Progenitor cell of endocrine pancreas (in vitro differentiated cells): ENCODE measurements at regions not wholly inside any gene's neighbourhood (a gene's known extent, or its start where the extent isn't known, plus 50 kb on each side); places are given as distances from the start of the nearest gene placed in this dataset.

Experiments used
- DNase-seq: peaks from one replicate; pipeline ENCODE4 v3.0.0; 2021; ENCODE audit warnings: low spot score; ENCODE audit not compliant: unreplicated experiment
- H3K27ac Mint-ChIP-seq: 2 replicates; pipeline ENCODE4 v1.8.0; 2021; ENCODE audit warnings: mild to moderate bottlenecking, moderate library complexity, mixed read lengths
- H3K27me3 Mint-ChIP-seq: 2 replicates; pipeline ENCODE4 v1.8.0; 2021; ENCODE audit warnings: mixed read lengths
- H3K36me3 Mint-ChIP-seq: 2 replicates; pipeline ENCODE4 v1.8.0; 2022; ENCODE audit warnings: mixed read lengths; ENCODE audit not compliant: insufficient read depth
- H3K4me1 Mint-ChIP-seq: 2 replicates; pipeline ENCODE4 v1.8.0; 2021; ENCODE audit warnings: low read depth, mixed read lengths
- H3K4me3 Mint-ChIP-seq: 2 replicates; pipeline ENCODE4 v1.8.0; 2021; ENCODE audit warnings: low read depth, mild to moderate bottlenecking, moderate library complexity, mixed read lengths
- H3K9me3 Mint-ChIP-seq: 2 replicates; pipeline ENCODE4 v1.8.0; 2021; ENCODE audit warnings: low read depth, mixed read lengths
- CTCF ChIP-seq: fragments of 200-600 bp; sonication (generic); IDR thresholded peaks from one replicate; pipeline ENCODE4 v1.5.0; 2021; ENCODE audit warnings: antibody characterized with exemption, mild to moderate bottlenecking; ENCODE audit not compliant: unreplicated experiment

DNA sequence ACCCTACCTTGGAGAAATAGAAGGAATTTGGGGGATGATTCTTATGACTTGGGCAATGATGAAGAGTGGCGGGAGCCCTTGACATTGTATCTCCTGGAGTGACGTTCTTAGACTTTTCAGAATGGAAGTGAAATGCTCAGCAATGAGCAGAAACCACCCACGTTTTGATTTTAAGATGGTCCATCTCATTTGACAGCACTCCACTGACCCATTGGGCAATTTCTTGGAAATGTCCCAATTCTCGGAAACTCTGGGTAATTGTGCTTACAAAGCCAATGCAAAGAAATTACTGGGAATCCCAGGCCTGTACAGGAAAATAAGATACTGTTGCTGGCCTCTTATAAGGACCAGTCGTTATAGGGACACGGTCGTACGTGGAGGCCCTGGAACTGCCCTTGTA, 170.0 kb upstream of the COPS8 start:
- Mint-ChIP-seq H3K9me3 (no peaks in the 10 kb centered on the region), H3K27me3 (peaks cover 74% of the 10 kb centered on the region), H3K36me3 (no peaks in the 10 kb centered on the region), H3K4me3 (no peak overlapping the region), H3K27ac (no peak overlapping the region), H3K4me1 (no peaks in the 10 kb centered on the region)
- no peak for DNase-seq
- TF ChIP-seq CTCF = no peak

- Mint-ChIP-seq H3K4me1 (no peaks in the 10 kb centered on the region), H3K9me3 (no peaks in the 10 kb centered on the region), H3K27me3 (peaks cover 74% of the 10 kb centered on the region), H3K27ac (no peak overlapping the region), H3K4me3 (no peak overlapping the region), H3K36me3 (no peaks in the 10 kb centered on the region)
- DNase-seq = no peak
- no peak for TF ChIP-seq CTCF
These were observed 169.5 kb upstream of the COPS8 start for GRCh38 chr2:236916181-236916580.

DNA sequence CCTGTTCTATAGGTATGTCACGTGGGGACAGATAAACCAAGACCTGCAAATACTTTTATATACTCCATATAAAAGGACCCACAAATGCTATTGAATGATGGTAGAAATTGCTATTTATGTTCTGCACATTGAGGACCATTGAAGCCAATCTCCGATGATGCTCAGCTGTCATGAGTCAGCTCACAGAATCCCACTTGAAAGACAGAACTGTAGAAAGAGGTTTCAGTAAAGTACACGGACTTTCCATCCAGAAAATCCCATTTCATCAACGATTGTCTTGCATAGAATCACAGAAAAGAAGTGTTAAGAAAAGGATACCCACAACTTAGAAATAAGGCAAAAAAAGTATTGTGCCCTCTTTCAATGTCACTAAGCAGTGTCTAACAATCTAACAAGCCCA, 169.0 kb upstream of the COPS8 start:
- DNase-seq = no peak
- Mint-ChIP-seq H3K27ac (no peak overlapping the region), H3K4me3 (no peak overlapping the region), H3K36me3 (no peaks in the 10 kb centered on the region), H3K27me3 (peaks cover 73% of the 10 kb centered on the region), H3K4me1 (no peaks in the 10 kb centered on the region), H3K9me3 (no peaks in the 10 kb centered on the region)
- TF ChIP-seq CTCF = no peak

DNA sequence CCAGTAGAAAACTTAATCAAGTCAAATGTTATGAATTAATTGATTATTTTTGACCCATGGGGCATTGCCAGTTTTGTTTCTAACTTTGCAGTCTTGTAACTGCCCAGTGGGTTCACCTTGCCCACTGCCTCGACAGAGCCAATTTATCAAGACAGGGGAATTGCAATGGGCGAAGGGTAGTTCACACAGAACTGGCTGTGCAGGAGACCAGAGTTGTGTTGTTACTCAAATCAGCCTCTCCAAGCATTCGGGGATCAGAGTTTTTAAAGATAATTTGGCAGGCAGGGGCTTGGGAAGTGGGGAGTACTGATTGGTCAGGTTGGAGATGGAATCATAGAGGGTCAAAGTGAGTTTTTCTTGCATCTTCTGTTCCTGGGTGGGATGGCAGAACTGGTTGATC, 168.5 kb upstream of the COPS8 start:
- Mint-ChIP-seq H3K4me3 (no peak overlapping the region), H3K4me1 (no peaks in the 10 kb centered on the region), H3K36me3 (no peaks in the 10 kb centered on the region), H3K9me3 (no peaks in the 10 kb centered on the region), H3K27ac (no peak overlapping the region), H3K27me3 (peaks cover 71% of the 10 kb centered on the region)
- no peak for DNase-seq
- TF ChIP-seq CTCF = no peak

DNA sequence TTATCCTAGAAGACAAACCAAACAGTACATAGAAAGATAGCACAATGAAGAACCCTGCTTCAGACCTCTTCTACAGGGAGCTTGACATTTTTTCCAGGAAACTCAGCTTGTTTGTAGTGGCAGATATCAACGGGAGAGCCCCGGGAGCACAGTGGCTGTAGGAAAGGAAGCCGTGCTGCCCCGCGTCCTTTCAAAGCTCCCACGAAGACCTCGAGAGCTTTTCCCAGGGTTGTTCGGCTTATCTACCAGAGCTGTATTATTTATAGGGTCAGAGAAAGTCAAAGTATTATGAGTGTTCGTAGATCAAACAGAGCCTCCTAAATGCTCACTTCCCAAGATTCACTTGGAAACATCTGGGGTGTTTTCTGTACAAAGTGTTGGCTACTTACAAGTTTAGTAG, 167.1 kb upstream of the COPS8 start:
- peaks cover 64% of the 10 kb centered on the region for H3K27me3 Mint-ChIP-seq
- H3K27ac Mint-ChIP-seq = no peak overlapping the region
- no peaks in the 10 kb centered on the region for H3K4me1 Mint-ChIP-seq
- DNase-seq = no peak
- no peak overlapping the region for H3K4me3 Mint-ChIP-seq
- no peaks in the 10 kb centered on the region for H3K9me3 Mint-ChIP-seq
- H3K36me3 Mint-ChIP-seq = no peaks in the 10 kb centered on the region
- no peak for TF ChIP-seq CTCF
